ENCODE measurements at regions not wholly inside any gene's neighbourhood (a gene's known extent, or its start where the extent isn't known, plus 50 kb on each side); places are given as distances from the start of the nearest gene placed in this dataset.

DNA sequence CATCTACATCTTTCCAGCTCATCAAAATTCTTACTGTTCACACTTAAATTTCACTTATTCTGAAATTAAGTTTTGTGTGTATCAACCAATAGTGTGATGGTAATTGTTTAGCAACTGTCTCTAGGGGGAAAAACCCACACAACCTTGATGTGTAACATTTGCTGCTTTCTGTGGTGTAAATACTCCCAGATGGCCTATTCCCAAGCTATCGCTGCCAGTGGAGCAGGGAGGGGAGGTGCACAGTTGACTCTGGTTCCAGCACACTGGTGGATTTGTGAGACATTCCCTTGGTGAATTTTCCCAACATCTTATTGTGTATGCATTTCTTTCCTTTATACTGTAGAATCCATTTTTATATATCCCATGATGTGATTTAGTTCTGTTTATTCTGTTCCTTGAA, 275.9 kb upstream of the SHH start:
- no peak for TF ChIP-seq CTCF (IDR thresholded peaks at IDR 0.05)
- no peak for TF ChIP-seq EZH2 (IDR thresholded peaks at IDR 0.05; ENCODE audit: borderline replicate concordance, insufficient read depth, low read depth, low read length, poor library complexity, severe bottlenecking)
- H3K4me1 Mint-ChIP-seq: no peaks in the 10 kb centered on the region
- Histone ChIP-seq H3K79me2 (ENCODE audit: control insufficient read depth, insufficient read depth, low read length) (no peaks in the 10 kb centered on the region), H3K4me1 (ENCODE audit: control insufficient read depth in 2 of 2, insufficient read depth in 2 of 2, low read length in 2 of 2) (no peaks in the 10 kb centered on the region), H2AFZ (ENCODE audit: insufficient read depth, low read depth, low read length, poor library complexity, severe bottlenecking) (no peak overlapping the region), H3K36me3 (replicated peaks in 1 of 2; ENCODE audit: control extremely low read depth in 1 of 2, control insufficient read depth in 1 of 2, extremely low read depth in 1 of 2, insufficient read depth in 2 of 2, low read length in 1 of 2) (no peaks in the 10 kb centered on the region), H4K20me1 (ENCODE audit: control insufficient read depth, insufficient read depth, low read length, poor library complexity, severe bottlenecking) (no peaks in the 10 kb centered on the region), H3K9me3 (ENCODE audit: control extremely low read depth in 1 of 3, control insufficient read depth in 2 of 3, insufficient read depth in 1 of 3, low read length in 2 of 3) (peaks cover 0 to 7% (median 0%) of the 10 kb centered on the region in 3 donors), H3K27ac (ENCODE audit: low read length in 2 of 2) (no peak overlapping the region), H3K4me3 (ENCODE audit: control extremely low read depth in 1 of 5, extremely low read depth in 1 of 5, insufficient read depth in 1 of 5, low read depth in 2 of 5, low read length in 4 of 5) (no peak overlapping the region), H3K4me2 (replicated peaks; ENCODE audit: low read depth, low read length, poor library complexity, severe bottlenecking) (no peak overlapping the region), H3K27me3 (replicated peaks in 1 of 4; ENCODE audit: control extremely low read depth in 1 of 4, control insufficient read depth in 3 of 4, insufficient read depth in 4 of 4, low read length in 3 of 4) (no peaks in the 10 kb centered on the region), H3K9ac (ENCODE audit: low read length) (no peak overlapping the region)
- ATAC-seq (ENCODE audit: low read depth): no peak
- no peaks in the 10 kb centered on the region for H3K9me3 Mint-ChIP-seq (ENCODE audit: insufficient read depth)
- WGBS (ENCODE audit: insufficient coverage): no CpG with 5 or more reads among the region's 1 CpG
- no peaks in the 10 kb centered on the region for H3K27me3 Mint-ChIP-seq
- intact Hi-C loops (cut with micrococcal nuclease): no loop called here
- no peak overlapping the region for H3K27ac Mint-ChIP-seq
- ChIA-PET POLR2A (no interaction called here), CTCF (no interaction called here)
- no peak for DNase-seq
- H3K4me3 Mint-ChIP-seq: no peak overlapping the region

- H3K27ac Mint-ChIP-seq: no peak overlapping the region
- ChIA-PET POLR2A (no interaction called here), CTCF (no interaction called here)
- H4K20me1 ChIP-seq (ENCODE audit: control insufficient read depth, insufficient read depth, low read length, poor library complexity, severe bottlenecking): no peaks in the 10 kb centered on the region
- intact Hi-C loops (cut with micrococcal nuclease): no loop called here
- no peaks in the 10 kb centered on the region for H3K9me3 ChIP-seq (ENCODE audit: control extremely low read depth in 1 of 3, control insufficient read depth in 2 of 3, insufficient read depth in 1 of 3, low read length in 2 of 3)
- no peaks in the 10 kb centered on the region for H3K4me1 Mint-ChIP-seq
- no peaks in the 10 kb centered on the region for H3K79me2 ChIP-seq (ENCODE audit: control insufficient read depth, insufficient read depth, low read length)
- no peak for TF ChIP-seq CTCF (IDR thresholded peaks at IDR 0.05)
- TF ChIP-seq EZH2 (IDR thresholded peaks at IDR 0.05; ENCODE audit: borderline replicate concordance, insufficient read depth, low read depth, low read length, poor library complexity, severe bottlenecking): no peak
- no peak overlapping the region for H3K4me3 Mint-ChIP-seq
- H3K4me3 ChIP-seq (ENCODE audit: control extremely low read depth in 1 of 5, extremely low read depth in 1 of 5, insufficient read depth in 1 of 5, low read depth in 2 of 5, low read length in 4 of 5): no peak overlapping the region
- H3K27me3 ChIP-seq (replicated peaks in 1 of 4; ENCODE audit: control extremely low read depth in 1 of 4, control insufficient read depth in 3 of 4, insufficient read depth in 4 of 4, low read length in 3 of 4): no peaks in the 10 kb centered on the region
- no peaks in the 10 kb centered on the region for H3K36me3 ChIP-seq (replicated peaks in 1 of 2; ENCODE audit: control extremely low read depth in 1 of 2, control insufficient read depth in 1 of 2, extremely low read depth in 1 of 2, insufficient read depth in 2 of 2, low read length in 1 of 2)
- no peak overlapping the region for H3K27ac ChIP-seq (ENCODE audit: low read length in 2 of 2)
- H2AFZ ChIP-seq (ENCODE audit: insufficient read depth, low read depth, low read length, poor library complexity, severe bottlenecking): no peak overlapping the region
- no peak overlapping the region for H3K9ac ChIP-seq (ENCODE audit: low read length)
- ATAC-seq (ENCODE audit: low read depth): no peak
- no peaks in the 10 kb centered on the region for H3K27me3 Mint-ChIP-seq
- H3K4me1 ChIP-seq (ENCODE audit: control insufficient read depth in 2 of 2, insufficient read depth in 2 of 2, low read length in 2 of 2): no peaks in the 10 kb centered on the region
- no peak for DNase-seq
- no peak overlapping the region for H3K4me2 ChIP-seq (replicated peaks; ENCODE audit: low read depth, low read length, poor library complexity, severe bottlenecking)
- no peaks in the 10 kb centered on the region for H3K9me3 Mint-ChIP-seq (ENCODE audit: insufficient read depth)
- 81% methylated on average over 12 of the region's 21 CpGs for WGBS (ENCODE audit: insufficient coverage)
These were observed 270.1 kb upstream of the SHH start for GRCh38 chr7:156082048-156083040.

Measured in B cell (primary cell).